ENCODE measurements at regions not wholly inside any gene's neighbourhood (a gene's known extent, or its start where the extent isn't known, plus 50 kb on each side); places are given as distances from the start of the nearest gene placed in this dataset.
"Not testable (repeated sequence)": the region's sequence is repeated elsewhere in the genome, so short reads cannot be mapped to it uniquely, and the experiment has no call there.

- Histone ChIP-seq H2BK120ac (ENCODE audit: low read depth, low read length) (no peak overlapping the region), H3K27me3 (ENCODE audit: insufficient read depth, low read length, poor library complexity) (no peaks in the 10 kb centered on the region), H3K23ac (ENCODE audit: low read length) (no peak overlapping the region), H2BK5ac (ENCODE audit: low read length) (no peak overlapping the region), H3K4me1 (ENCODE audit: control insufficient read depth, low read depth, low read length) (no peaks in the 10 kb centered on the region), H3K9ac (ENCODE audit: low read length) (no peak overlapping the region), H3K56ac (ENCODE audit: low read length) (no peak overlapping the region), H3K18ac (ENCODE audit: low read length) (no peak overlapping the region), H3K27ac (ENCODE audit: low read depth, low read length) (no peak overlapping the region), H3K4ac (ENCODE audit: low read depth, low read length) (no peak overlapping the region), H4K5ac (ENCODE audit: low read length) (no peak overlapping the region), H3K4me3 (ENCODE audit: low read length) (no peak overlapping the region), H2BK15ac (replicated peaks; ENCODE audit: low read depth) (no peak overlapping the region), H2AK5ac (ENCODE audit: low read length) (no peak overlapping the region), H3K79me1 (ENCODE audit: low read length) (no peaks in the 10 kb centered on the region), H3K4me2 (ENCODE audit: low read length) (no peak overlapping the region), H4K8ac (ENCODE audit: low read depth, low read length) (no peak overlapping the region), H3K36me3 (ENCODE audit: control insufficient read depth, insufficient read depth, low read length) (no peaks in the 10 kb centered on the region), H3K79me2 (ENCODE audit: control insufficient read depth, insufficient read depth, low read length) (no peaks in the 10 kb centered on the region)
- no peak for DNase-seq
- WGBS (ENCODE audit: extremely low coverage, insufficient coverage, low lambda C conversion rate) = no CpG with 5 or more reads among the region's 3 CpGs
These were observed 161.0 kb downstream of the C16orf95 start for GRCh38 chr16:87156195-87156594.

DNA sequence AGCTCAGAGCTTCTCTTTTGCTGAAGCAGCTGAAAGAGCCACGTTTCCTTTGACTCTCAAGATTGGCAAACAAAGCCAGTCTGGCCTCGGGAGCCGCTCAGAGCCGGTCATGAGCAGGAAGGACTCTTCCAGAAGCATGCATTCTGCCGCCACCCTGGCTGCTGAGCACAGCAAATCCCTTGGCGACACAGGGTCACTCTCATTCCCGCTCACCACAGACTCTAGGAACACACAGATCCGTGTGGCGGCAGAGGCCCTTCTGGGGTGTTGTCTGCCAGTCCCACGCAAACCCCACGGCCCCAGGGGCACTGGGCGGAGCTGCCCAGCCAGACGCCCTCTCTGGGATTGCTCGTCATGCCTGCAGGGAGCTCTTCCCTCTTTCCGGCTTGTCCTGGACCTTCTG lies 157.0 kb downstream of the C16orf95 start:
- H3K27ac ChIP-seq (ENCODE audit: low read depth, low read length) = no peak overlapping the region

GRCh38 chr16:87160701-87161337 lies 156.4 kb downstream of the C16orf95 start:
- no peaks in the 10 kb centered on the region for H3K27me3 ChIP-seq (ENCODE audit: insufficient read depth, low read length, poor library complexity)
- no peak overlapping the region for H2BK120ac ChIP-seq (ENCODE audit: low read depth, low read length)
- H3K23ac ChIP-seq (ENCODE audit: low read length) = no peak overlapping the region
- no CpG with 5 or more reads among the region's 19 CpGs for WGBS (ENCODE audit: extremely low coverage, insufficient coverage, low lambda C conversion rate)
- H3K36me3 ChIP-seq (ENCODE audit: control insufficient read depth, insufficient read depth, low read length) = no peaks in the 10 kb centered on the region
- H2BK5ac ChIP-seq (ENCODE audit: low read length) = no peak overlapping the region
- no peak overlapping the region for H3K4me3 ChIP-seq (ENCODE audit: low read length)
- no peak overlapping the region for H3K18ac ChIP-seq (ENCODE audit: low read length)
- no peaks in the 10 kb centered on the region for H3K79me1 ChIP-seq (ENCODE audit: low read length)
- no peak overlapping the region for H3K9ac ChIP-seq (ENCODE audit: low read length)
- H3K4me2 ChIP-seq (ENCODE audit: low read length) = no peak overlapping the region
- H3K27ac ChIP-seq (ENCODE audit: low read depth, low read length) = no peak overlapping the region
- H3K4ac ChIP-seq (ENCODE audit: low read depth, low read length) = no peak overlapping the region
- no peak overlapping the region for H3K56ac ChIP-seq (ENCODE audit: low read length)
- no peaks in the 10 kb centered on the region for H3K79me2 ChIP-seq (ENCODE audit: control insufficient read depth, insufficient read depth, low read length)
- DNase-seq = no peak
- H2BK15ac ChIP-seq (replicated peaks; ENCODE audit: low read depth) = no peak overlapping the region
- no peak overlapping the region for H4K5ac ChIP-seq (ENCODE audit: low read length)
- H2AK5ac ChIP-seq (ENCODE audit: low read length) = no peak overlapping the region
- H4K8ac ChIP-seq (ENCODE audit: low read depth, low read length) = no peak overlapping the region
- H3K4me1 ChIP-seq (ENCODE audit: control insufficient read depth, low read depth, low read length) = no peaks in the 10 kb centered on the region

More for the DNA sequence above, 157.0 kb downstream of the C16orf95 start:
- Histone ChIP-seq H3K27me3 (ENCODE audit: insufficient read depth, low read length, poor library complexity) (no peaks in the 10 kb centered on the region), H4K5ac (ENCODE audit: low read length) (no peak overlapping the region), H2BK120ac (ENCODE audit: low read depth, low read length) (no peak overlapping the region), H3K56ac (ENCODE audit: low read length) (no peak overlapping the region), H3K79me1 (ENCODE audit: low read length) (no peaks in the 10 kb centered on the region), H3K36me3 (ENCODE audit: control insufficient read depth, insufficient read depth, low read length) (no peaks in the 10 kb centered on the region), H3K4ac (ENCODE audit: low read depth, low read length) (no peak overlapping the region), H4K8ac (ENCODE audit: low read depth, low read length) (no peak overlapping the region), H2AK5ac (ENCODE audit: low read length) (no peak overlapping the region), H3K4me1 (ENCODE audit: control insufficient read depth, low read depth, low read length) (no peaks in the 10 kb centered on the region), H3K18ac (ENCODE audit: low read length) (no peak overlapping the region), H2BK15ac (replicated peaks; ENCODE audit: low read depth) (no peak overlapping the region), H3K79me2 (ENCODE audit: control insufficient read depth, insufficient read depth, low read length) (no peaks in the 10 kb centered on the region), H3K9ac (ENCODE audit: low read length) (no peak overlapping the region), H3K4me3 (ENCODE audit: low read length) (no peak overlapping the region), H3K4me2 (ENCODE audit: low read length) (no peak overlapping the region), H3K23ac (ENCODE audit: low read length) (no peak overlapping the region), H2BK5ac (ENCODE audit: low read length) (no peak overlapping the region)
- DNase-seq = no peak
- no CpG with 5 or more reads among the region's 15 CpGs for WGBS (ENCODE audit: extremely low coverage, insufficient coverage, low lambda C conversion rate)

- H3K4ac ChIP-seq (ENCODE audit: low read depth, low read length); H2AK5ac ChIP-seq (ENCODE audit: low read length); H2BK5ac ChIP-seq (ENCODE audit: low read length); H3K27me3 ChIP-seq (ENCODE audit: insufficient read depth, low read length, poor library complexity); H3K4me2 ChIP-seq (ENCODE audit: low read length); H4K5ac ChIP-seq (ENCODE audit: low read length); H3K36me3 ChIP-seq (ENCODE audit: control insufficient read depth, insufficient read depth, low read length); H3K9ac ChIP-seq (ENCODE audit: low read length); H3K4me1 ChIP-seq (ENCODE audit: control insufficient read depth, low read depth, low read length); H2BK120ac ChIP-seq (ENCODE audit: low read depth, low read length); H3K27ac ChIP-seq (ENCODE audit: low read depth, low read length); H3K18ac ChIP-seq (ENCODE audit: low read length); H3K79me2 ChIP-seq (ENCODE audit: control insufficient read depth, insufficient read depth, low read length); H3K79me1 ChIP-seq (ENCODE audit: low read length); H3K23ac ChIP-seq (ENCODE audit: low read length); DNase-seq; H4K8ac ChIP-seq (ENCODE audit: low read depth, low read length); H3K4me3 ChIP-seq (ENCODE audit: low read length); H2BK15ac ChIP-seq (replicated peaks; ENCODE audit: low read depth); H3K56ac ChIP-seq (ENCODE audit: low read length): not testable (repeated sequence)
- WGBS (ENCODE audit: extremely low coverage, insufficient coverage, low lambda C conversion rate) = no CpG with 5 or more reads among the region's 7 CpGs
These were observed 155.8 kb downstream of the C16orf95 start for GRCh38 chr16:87161410-87161809.

DNA sequence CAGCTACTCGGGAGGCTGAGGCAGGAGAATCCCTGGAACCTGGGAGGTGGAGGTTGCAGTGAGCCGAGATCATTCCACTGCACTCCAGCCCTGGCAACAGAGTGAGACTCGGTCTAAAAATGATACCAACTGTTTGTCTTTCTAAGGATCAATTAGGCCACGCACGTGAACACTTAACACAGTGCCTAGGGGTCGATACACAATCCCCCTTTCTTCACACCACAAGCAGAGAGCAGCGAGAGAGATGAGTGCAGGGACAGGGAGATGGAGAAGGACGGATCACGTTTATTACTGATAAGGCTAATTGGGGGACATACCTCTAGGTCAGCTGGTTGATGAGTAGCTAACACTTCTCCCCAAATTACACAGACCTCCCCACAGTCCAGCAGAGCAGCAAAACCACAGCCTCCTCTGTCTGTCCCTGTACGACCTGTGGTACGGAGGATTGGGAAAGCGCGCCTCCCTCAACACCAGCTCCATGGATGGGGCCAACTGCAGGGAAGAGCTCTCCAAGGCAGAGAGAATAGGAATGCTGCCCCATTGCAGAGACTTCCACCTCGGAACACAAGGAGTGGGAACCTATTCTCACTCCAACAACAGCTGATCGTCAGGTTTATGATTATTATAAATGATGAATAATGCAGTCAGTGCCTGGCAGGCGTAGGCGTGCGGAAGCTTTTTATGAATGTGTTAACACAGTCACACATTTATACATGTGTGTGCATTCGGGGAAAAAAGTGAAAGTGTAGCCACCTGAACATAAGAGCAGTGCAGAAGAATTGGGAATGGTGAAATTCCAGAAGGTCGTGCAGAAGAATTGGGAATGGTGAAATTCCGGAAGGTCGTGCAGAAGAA lies 155.1 kb downstream of the C16orf95 start:
- DNase-seq = no peak
- Histone ChIP-seq H3K79me2 (ENCODE audit: control insufficient read depth, insufficient read depth, low read length) (no peaks in the 10 kb centered on the region), H3K4me2 (ENCODE audit: low read length) (no peak overlapping the region), H3K79me1 (ENCODE audit: low read length) (no peaks in the 10 kb centered on the region), H2AK5ac (ENCODE audit: low read length) (no peak overlapping the region), H3K56ac (ENCODE audit: low read length) (no peak overlapping the region), H3K4me3 (ENCODE audit: low read length) (no peak overlapping the region), H3K18ac (ENCODE audit: low read length) (no peak overlapping the region), H2BK5ac (ENCODE audit: low read length) (no peak overlapping the region), H3K9ac (ENCODE audit: low read length) (no peak overlapping the region), H3K4me1 (ENCODE audit: control insufficient read depth, low read depth, low read length) (no peaks in the 10 kb centered on the region), H3K4ac (ENCODE audit: low read depth, low read length) (no peak overlapping the region), H2BK120ac (ENCODE audit: low read depth, low read length) (no peak overlapping the region), H3K36me3 (ENCODE audit: control insufficient read depth, insufficient read depth, low read length) (no peaks in the 10 kb centered on the region), H3K27ac (ENCODE audit: low read depth, low read length) (no peak overlapping the region), H3K23ac (ENCODE audit: low read length) (no peak overlapping the region), H4K5ac (ENCODE audit: low read length) (no peak overlapping the region), H3K27me3 (ENCODE audit: insufficient read depth, low read length, poor library complexity) (no peaks in the 10 kb centered on the region), H2BK15ac (replicated peaks; ENCODE audit: low read depth) (no peak overlapping the region), H4K8ac (ENCODE audit: low read depth, low read length) (no peak overlapping the region)
- WGBS (ENCODE audit: extremely low coverage, insufficient coverage, low lambda C conversion rate) = no CpG with 5 or more reads among the region's 22 CpGs
